HFF-Myc (cell line): ENCODE measurements at regions not wholly inside any gene's neighbourhood (a gene's known extent, or its start where the extent isn't known, plus 50 kb on each side); places are given as distances from the start of the nearest gene placed in this dataset.

ENCODE experiments used
- DNase-seq: peaks from one replicate; pipeline ENCODE4 v3.0.0-alpha.2; 2011; ENCODE audit warnings: low read depth; ENCODE audit errors: extremely low read depth
- H3K4me3 ChIP-seq: replicated peaks from 2 replicates; pipeline ENCODE4 v1.5.1; 2011; ENCODE audit warnings: low read depth, mild to moderate bottlenecking, control low read depth, low read length
- CTCF ChIP-seq: IDR thresholded peaks from 2 replicates; pipeline ENCODE4 v1.5.1; 2012; ENCODE audit warnings: mild to moderate bottlenecking, low read depth, low read length, control low read depth; ENCODE audit errors: missing control alignments

GRCh38 chr15:35629766-35630165 lies 83.8 kb upstream of the DPH6 start:
- TF ChIP-seq CTCF = no peak
- no peak for DNase-seq
- no peak overlapping the region for H3K4me3 ChIP-seq

GRCh38 chr15:35630532-35630931 lies 84.6 kb upstream of the DPH6 start:
- no peak for DNase-seq
- no peak for TF ChIP-seq CTCF
- no peak overlapping the region for H3K4me3 ChIP-seq

GRCh38 chr15:35630985-35631384 lies 85.0 kb upstream of the DPH6 start:
- no peak overlapping the region for H3K4me3 ChIP-seq
- no peak for TF ChIP-seq CTCF
- DNase-seq = no peak

- TF ChIP-seq CTCF = no peak
- no peak for DNase-seq
- no peak overlapping the region for H3K4me3 ChIP-seq
These were observed 87.7 kb upstream of the DPH6 start for GRCh38 chr15:35633677-35634076.

DNA sequence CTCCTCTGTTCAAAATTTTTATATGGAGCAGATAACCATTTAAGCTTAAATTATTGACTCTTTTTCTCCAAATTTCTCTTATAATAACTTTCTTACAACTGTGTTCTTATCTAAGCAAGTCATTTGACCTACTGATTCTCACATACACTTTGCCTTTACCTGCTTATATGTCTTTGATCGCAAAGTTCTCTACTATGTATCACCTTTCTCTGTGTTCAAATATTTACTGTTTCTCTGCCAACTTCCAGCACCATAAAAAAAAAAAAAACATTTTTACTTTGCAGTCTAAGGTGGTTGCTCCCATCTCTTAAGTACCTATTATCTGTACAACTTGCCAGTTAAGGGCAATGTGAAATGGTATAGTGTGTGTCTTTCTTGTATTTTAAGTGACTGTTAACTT lies 100.8 kb upstream of the DPH6 start:
- no peak for DNase-seq
- TF ChIP-seq CTCF = no peak
- no peak overlapping the region for H3K4me3 ChIP-seq

GRCh38 chr15:35647303-35647702 lies 101.3 kb upstream of the DPH6 start:
- DNase-seq = no peak
- TF ChIP-seq CTCF = no peak
- H3K4me3 ChIP-seq = no peak overlapping the region

DNA sequence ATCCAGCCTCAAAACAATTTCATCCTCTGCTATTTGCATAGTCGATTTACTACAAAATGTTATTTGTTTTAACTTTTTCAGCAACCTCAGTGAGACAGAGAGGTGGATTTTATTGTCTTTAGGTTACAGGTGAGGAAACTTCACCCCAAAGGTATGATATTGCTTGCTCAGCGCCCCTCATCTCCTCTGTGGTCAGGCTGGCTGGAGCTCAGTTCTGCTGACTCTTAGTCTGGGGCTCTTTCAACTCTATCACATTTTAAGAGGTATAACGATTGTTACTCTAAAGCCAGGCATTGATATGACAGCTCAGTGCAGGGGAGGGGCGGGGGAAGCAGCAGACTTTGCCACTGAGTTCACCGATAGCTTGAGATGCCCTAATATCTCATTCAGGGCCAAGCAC lies 103.0 kb upstream of the DPH6 start:
- DNase-seq = no peak
- TF ChIP-seq CTCF = no peak
- H3K4me3 ChIP-seq = no peak overlapping the region
